CD4-positive, alpha-beta memory T cell (primary cell): ENCODE measurements at regions not wholly inside any gene's neighbourhood (a gene's known extent, or its start where the extent isn't known, plus 50 kb on each side); places are given as distances from the start of the nearest gene placed in this dataset.

Experiments
- CTCF ChIA-PET: fragments of 350-600 bp; sonication (Branson Sonifier 250); formaldehyde crosslinking; loops from one replicate; lab custom pipeline; 2021; ENCODE audit warnings: inconsistent platforms; ENCODE audit not compliant: partially characterized antibody; lab: Charles Lee
- POLR2A ChIA-PET: fragments of 350-600 bp; sonication (Branson Sonifier 250); formaldehyde crosslinking; loops from one replicate; lab custom pipeline; 2021; ENCODE audit not compliant: partially characterized antibody; lab: Charles Lee
- DNase-seq, 5 donors: peaks; one replicate each; pipeline versions ENCODE4 v3.0.0 to v3.0.0-alpha.2; 2020 to 2022; ENCODE audit warnings: mixed read lengths in 1 of 5
- H3K27ac ChIP-seq: one replicate; pipeline ENCODE4 v1.7.0; 2013; ENCODE audit warnings: low read depth, low read length
- H3K27me3 ChIP-seq: 2 replicates; pipeline ENCODE4 v1.7.0; 2013; ENCODE audit warnings: mild to moderate bottlenecking, low read length, moderate library complexity; ENCODE audit not compliant: insufficient read depth
- H3K36me3 ChIP-seq: 2 replicates; pipeline ENCODE4 v1.7.0; 2013; ENCODE audit warnings: mild to moderate bottlenecking, low read length, moderate library complexity; ENCODE audit not compliant: insufficient read depth
- H3K4me1 ChIP-seq: 2 replicates; pipeline ENCODE4 v1.7.0; 2013; ENCODE audit warnings: mild to moderate bottlenecking, low read length, moderate library complexity; ENCODE audit not compliant: insufficient read depth
- H3K4me3 ChIP-seq, 2 donors: one replicate each; pipeline ENCODE4 v1.7.0; 2013; ENCODE audit warnings: low read length in 2 of 2, mild to moderate bottlenecking in 1 of 2
- H3K9me3 ChIP-seq, 2 donors: one replicate each; pipeline ENCODE4 v1.7.0; 2013; ENCODE audit warnings: low read length in 2 of 2, control low read depth in 1 of 2; ENCODE audit not compliant: control insufficient read depth in 1 of 2
- H3K27ac Mint-ChIP-seq, 7 donors: one replicate each; pipeline ENCODE4 v1.8.0; 2020 to 2021; ENCODE audit warnings: mixed read lengths in 7 of 7, mild to moderate bottlenecking in 6 of 7, inconsistent platforms in 3 of 7, moderate library complexity in 3 of 7
- H3K27me3 Mint-ChIP-seq, 2 donors: one replicate each; pipeline ENCODE4 v1.8.0; 2020 to 2021; ENCODE audit warnings: mixed read lengths in 2 of 2
- H3K36me3 Mint-ChIP-seq, 2 donors: one replicate each; pipeline ENCODE4 v1.8.0; 2020 to 2021; ENCODE audit warnings: mixed read lengths in 2 of 2, inconsistent platforms in 1 of 2, mild to moderate bottlenecking in 1 of 2
- H3K4me1 Mint-ChIP-seq, 4 donors: one replicate each; pipeline ENCODE4 v1.8.0; 2020 to 2021; ENCODE audit warnings: mixed read lengths in 4 of 4, mild to moderate bottlenecking in 1 of 4
- H3K4me3 Mint-ChIP-seq, 8 donors: one replicate each; pipeline ENCODE4 v1.8.0; 2020 to 2021; ENCODE audit warnings: mixed read lengths in 8 of 8, mild to moderate bottlenecking in 7 of 8, moderate library complexity in 6 of 8, inconsistent platforms in 3 of 8
- H3K9me3 Mint-ChIP-seq, 8 donors: one replicate each; pipeline ENCODE4 v1.8.0; 2020 to 2021; ENCODE audit warnings: mixed read lengths in 8 of 8, mild to moderate bottlenecking in 5 of 8, inconsistent platforms in 3 of 8, moderate library complexity in 1 of 8
- intact Hi-C: fragments of 100-400 bp; cut with micrococcal nuclease; formaldehyde crosslinking; loops from one replicate; pipeline ENCODE4 v1.15.1; 2023

- H3K4me3 ChIP-seq, result no peak overlapping the region
- intact Hi-C loops, result no loop called here
- no peaks in the 10 kb centered on the region for H3K9me3 ChIP-seq
- POLR2A ChIA-PET, result no interaction called here
- no peak overlapping the region for H3K27ac ChIP-seq
- H3K4me1 Mint-ChIP-seq, result no peaks in the 10 kb centered on the region
- no peaks in the 10 kb centered on the region for H3K36me3 Mint-ChIP-seq
- no peak overlapping the region for H3K4me3 Mint-ChIP-seq
- H3K4me1 ChIP-seq, result no peaks in the 10 kb centered on the region
- peaks cover 1 to 5% of the 10 kb centered on the region in 2 donors for H3K27me3 Mint-ChIP-seq
- H3K9me3 Mint-ChIP-seq, result peaks cover 0 to 3% (median 0%) of the 10 kb centered on the region in 8 donors
- DNase-seq, result no peak
- CTCF ChIA-PET, result no interaction called here
- H3K27me3 ChIP-seq, result no peaks in the 10 kb centered on the region
- H3K27ac Mint-ChIP-seq, result no peak overlapping the region
- H3K36me3 ChIP-seq, result no peaks in the 10 kb centered on the region
These were observed 187.5 kb downstream of the EDN1 start for GRCh38 chr6:12477616-12478015.

- H3K9me3 ChIP-seq, result no peaks in the 10 kb centered on the region
- ChIA-PET CTCF (no interaction called here), POLR2A (no interaction called here)
- no peak overlapping the region for H3K4me3 ChIP-seq
- Mint-ChIP-seq H3K36me3 (no peaks in the 10 kb centered on the region), H3K9me3 (peaks cover 0 to 3% (median 0%) of the 10 kb centered on the region in 8 donors), H3K4me1 (peaks cover 0 to 4% (median 3%) of the 10 kb centered on the region in 4 donors), H3K27ac (no peak overlapping the region), H3K27me3 (peaks cover 1 to 5% of the 10 kb centered on the region in 2 donors), H3K4me3 (no peak overlapping the region)
- no peak overlapping the region for H3K27ac ChIP-seq
- no peak for DNase-seq
- H3K4me1 ChIP-seq, result no peaks in the 10 kb centered on the region
- intact Hi-C loops, result no loop called here
- H3K36me3 ChIP-seq, result no peaks in the 10 kb centered on the region
- H3K27me3 ChIP-seq, result no peaks in the 10 kb centered on the region
These were observed 188.8 kb downstream of the EDN1 start for GRCh38 chr6:12478921-12479320.

GRCh38 chr6:12479451-12479850, 189.3 kb downstream of the EDN1 start:
- no peaks in the 10 kb centered on the region for H3K36me3 Mint-ChIP-seq
- H3K27ac ChIP-seq, result no peak overlapping the region
- no peak overlapping the region for H3K4me3 ChIP-seq
- CTCF ChIA-PET, result no interaction called here
- intact Hi-C loops, result no loop called here
- H3K9me3 Mint-ChIP-seq, result peaks cover 0 to 3% (median 0%) of the 10 kb centered on the region in 8 donors
- H3K4me1 ChIP-seq, result no peaks in the 10 kb centered on the region
- H3K36me3 ChIP-seq, result no peaks in the 10 kb centered on the region
- no peaks in the 10 kb centered on the region for H3K9me3 ChIP-seq
- no peak overlapping the region for H3K4me3 Mint-ChIP-seq
- peaks cover 0 to 4% (median 3%) of the 10 kb centered on the region in 4 donors for H3K4me1 Mint-ChIP-seq
- H3K27me3 Mint-ChIP-seq, result peaks cover 1 to 5% of the 10 kb centered on the region in 2 donors
- H3K27ac Mint-ChIP-seq, result no peak overlapping the region
- DNase-seq, result no peak
- POLR2A ChIA-PET, result no interaction called here
- H3K27me3 ChIP-seq, result no peaks in the 10 kb centered on the region

GRCh38 chr6:12479881-12480280, 189.7 kb downstream of the EDN1 start:
- H3K9me3 Mint-ChIP-seq, result peaks cover 0 to 3% (median 0%) of the 10 kb centered on the region in 8 donors
- no peak overlapping the region for H3K27ac Mint-ChIP-seq
- no peaks in the 10 kb centered on the region for H3K36me3 Mint-ChIP-seq
- no peaks in the 10 kb centered on the region for H3K27me3 ChIP-seq
- no peak overlapping the region for H3K27ac ChIP-seq
- no peaks in the 10 kb centered on the region for H3K36me3 ChIP-seq
- no peaks in the 10 kb centered on the region for H3K9me3 ChIP-seq
- ChIA-PET POLR2A (no interaction called here), CTCF (no interaction called here)
- intact Hi-C loops, result no loop called here
- H3K27me3 Mint-ChIP-seq, result peaks cover 1 to 5% of the 10 kb centered on the region in 2 donors
- no peak overlapping the region for H3K4me3 ChIP-seq
- H3K4me1 Mint-ChIP-seq, result peaks cover 0 to 4% (median 3%) of the 10 kb centered on the region in 4 donors
- no peak overlapping the region for H3K4me3 Mint-ChIP-seq
- no peak for DNase-seq
- no peaks in the 10 kb centered on the region for H3K4me1 ChIP-seq

- Histone ChIP-seq H3K9me3 (no peaks in the 10 kb centered on the region), H3K4me1 (no peaks in the 10 kb centered on the region), H3K27ac (no peak overlapping the region), H3K27me3 (no peaks in the 10 kb centered on the region), H3K4me3 (no peak overlapping the region), H3K36me3 (no peaks in the 10 kb centered on the region)
- Mint-ChIP-seq H3K4me1 (peaks cover 0 to 4% (median 3%) of the 10 kb centered on the region in 4 donors), H3K27me3 (peaks cover 3 to 5% of the 10 kb centered on the region in 2 donors), H3K27ac (no peak overlapping the region), H3K4me3 (no peak overlapping the region), H3K36me3 (no peaks in the 10 kb centered on the region), H3K9me3 (peaks cover 0 to 3% (median 0%) of the 10 kb centered on the region in 8 donors)
- intact Hi-C loops, result no loop called here
- ChIA-PET POLR2A (no interaction called here), CTCF (no interaction called here)
- DNase-seq, result no peak
These were observed 190.2 kb downstream of the EDN1 start for GRCh38 chr6:12480379-12480778.

GRCh38 chr6:12481292-12481691, 191.1 kb downstream of the EDN1 start:
- no peaks in the 10 kb centered on the region for H3K27me3 ChIP-seq
- no peaks in the 10 kb centered on the region for H3K36me3 ChIP-seq
- CTCF ChIA-PET, result no interaction called here
- H3K4me3 Mint-ChIP-seq, result no peak overlapping the region
- no peak for DNase-seq
- H3K27me3 Mint-ChIP-seq, result peaks cover 3 to 5% of the 10 kb centered on the region in 2 donors
- peaks cover 0 to 3% (median 0%) of the 10 kb centered on the region in 8 donors for H3K9me3 Mint-ChIP-seq
- POLR2A ChIA-PET, result no interaction called here
- H3K4me3 ChIP-seq, result no peak overlapping the region
- H3K4me1 Mint-ChIP-seq, result peaks cover 0 to 4% (median 3%) of the 10 kb centered on the region in 4 donors
- H3K27ac ChIP-seq, result no peak overlapping the region
- intact Hi-C loops, result no loop called here
- H3K27ac Mint-ChIP-seq, result no peak overlapping the region
- no peaks in the 10 kb centered on the region for H3K4me1 ChIP-seq
- H3K36me3 Mint-ChIP-seq, result no peaks in the 10 kb centered on the region
- no peaks in the 10 kb centered on the region for H3K9me3 ChIP-seq

- no peaks in the 10 kb centered on the region for H3K9me3 ChIP-seq
- H3K9me3 Mint-ChIP-seq, result peaks cover 0 to 3% (median 0%) of the 10 kb centered on the region in 8 donors
- DNase-seq, result no peak
- POLR2A ChIA-PET, result no interaction called here
- H3K4me3 Mint-ChIP-seq, result no peak overlapping the region
- no peaks in the 10 kb centered on the region for H3K36me3 ChIP-seq
- peaks cover 0 to 4% (median 3%) of the 10 kb centered on the region in 4 donors for H3K4me1 Mint-ChIP-seq
- H3K36me3 Mint-ChIP-seq, result no peaks in the 10 kb centered on the region
- intact Hi-C loops, result no loop called here
- H3K27me3 ChIP-seq, result no peaks in the 10 kb centered on the region
- no peak overlapping the region for H3K4me3 ChIP-seq
- CTCF ChIA-PET, result no interaction called here
- H3K27me3 Mint-ChIP-seq, result peaks cover 3 to 5% of the 10 kb centered on the region in 2 donors
- H3K4me1 ChIP-seq, result no peaks in the 10 kb centered on the region
- no peak overlapping the region for H3K27ac ChIP-seq
- H3K27ac Mint-ChIP-seq, result no peak overlapping the region
These were observed 191.7 kb downstream of the EDN1 start for GRCh38 chr6:12481850-12482249.
